GM19452 (cell line): ENCODE measurements at regions not wholly inside any gene's neighbourhood (a gene's known extent, or its start where the extent isn't known, plus 50 kb on each side); places are given as distances from the start of the nearest gene placed in this dataset.
"Not testable (repeated sequence)": the region's sequence is repeated elsewhere in the genome, so short reads cannot be mapped to it uniquely, and the experiment has no call there.

Experiments
- ATAC-seq: cut with Tn5 transposase; IDR thresholded peaks from one replicate; pipeline ENCODE4 v1.9.1; 2021; ENCODE audit not compliant: unreplicated experiment

- ATAC-seq, result no peak
Observed at GRCh38 chr4:132809298-132810032, 339.6 kb upstream of the PCDH10 start.

GRCh38 chr4:132813061-132813460, 336.0 kb upstream of the PCDH10 start:
- not testable (repeated sequence) for ATAC-seq

- ATAC-seq, result no peak
Observed at GRCh38 chr4:132818091-132818490, 331.0 kb upstream of the PCDH10 start.

- no peak for ATAC-seq
Observed at GRCh38 chr4:132823419-132823818, 325.7 kb upstream of the PCDH10 start.

GRCh38 chr4:132824761-132825160, 324.3 kb upstream of the PCDH10 start:
- ATAC-seq, result no peak

GRCh38 chr4:132827522-132827921, 321.6 kb upstream of the PCDH10 start:
- no peak for ATAC-seq

- no peak for ATAC-seq
Observed at GRCh38 chr4:132838244-132838643, 310.9 kb upstream of the PCDH10 start.

- no peak for ATAC-seq
Observed at GRCh38 chr4:132839070-132839469, 310.0 kb upstream of the PCDH10 start.

GRCh38 chr4:132859929-132860328, 289.2 kb upstream of the PCDH10 start:
- ATAC-seq, result no peak

- no peak for ATAC-seq
Observed at GRCh38 chr4:132860976-132861375, 288.1 kb upstream of the PCDH10 start.

- no peak for ATAC-seq
Observed at GRCh38 chr4:132863619-132864018, 285.5 kb upstream of the PCDH10 start.

- no peak for ATAC-seq
Observed at GRCh38 chr4:132865458-132865857, 283.6 kb upstream of the PCDH10 start.

GRCh38 chr4:132865922-132866321, 283.2 kb upstream of the PCDH10 start:
- no peak for ATAC-seq

GRCh38 chr4:132866616-132867015, 282.5 kb upstream of the PCDH10 start:
- ATAC-seq, result no peak

- no peak for ATAC-seq
Observed at GRCh38 chr4:132893787-132894186, 255.3 kb upstream of the PCDH10 start.

- no peak for ATAC-seq
Observed at GRCh38 chr4:132901224-132901623, 247.9 kb upstream of the PCDH10 start.

- ATAC-seq, result no peak
Observed at GRCh38 chr4:132910229-132910748, 238.8 kb upstream of the PCDH10 start.

GRCh38 chr4:132918096-132918495, 231.0 kb upstream of the PCDH10 start:
- ATAC-seq, result no peak

GRCh38 chr4:132923516-132923915, 225.6 kb upstream of the PCDH10 start:
- no peak for ATAC-seq

- ATAC-seq, result no peak
Observed at GRCh38 chr4:132934911-132935310, 214.2 kb upstream of the PCDH10 start.

- ATAC-seq, result no peak
Observed at GRCh38 chr4:132955146-132955545, 193.9 kb upstream of the PCDH10 start.

- no peak for ATAC-seq
Observed at GRCh38 chr4:132956962-132957361, 192.1 kb upstream of the PCDH10 start.
